Spleen (tissue), 11 donors: ENCODE measurements at regions not wholly inside any gene's neighbourhood (a gene's known extent, or its start where the extent isn't known, plus 50 kb on each side); places are given as distances from the start of the nearest gene placed in this dataset.

Experiments used
- DNase-seq: peaks from one replicate; pipeline ENCODE4 v3.0.0-alpha.2; 2020
- H3K27ac ChIP-seq, 8 donors: fragments of 200-600 bp; sonication (generic) in 7 of 8; 1 replicate in 4 of 8; 2 replicates in 4 of 8; pipeline versions ENCODE4 v1.5.0 to v1.8.0; 2016 to 2021; ENCODE audit warnings: inconsistent platforms in 4 of 8, mild to moderate bottlenecking in 4 of 8, moderate library complexity in 1 of 8
- H3K27me3 ChIP-seq, 7 donors: fragments of 200-600 bp; sonication (generic) in 6 of 7; replicated peaks in 1 of 7; 1 replicate in 4 of 7; 2 replicates in 3 of 7; pipeline versions ENCODE4 v1.5.0 to v1.8.0; 2016 to 2021; ENCODE audit warnings: inconsistent platforms in 3 of 7, mild to moderate bottlenecking in 1 of 7
- H3K36me3 ChIP-seq, 6 donors: fragments of 200-600 bp; sonication (generic) in 5 of 6; 1 replicate in 4 of 6; 2 replicates in 2 of 6; pipeline versions ENCODE4 v1.5.0 to v1.8.0; 2016 to 2021; ENCODE audit warnings: inconsistent platforms in 2 of 6
- H3K4me1 ChIP-seq, 6 donors: fragments of 200-600 bp; sonication (generic) in 5 of 6; 1 replicate in 3 of 6; 2 replicates in 3 of 6; pipeline versions ENCODE4 v1.5.0 to v1.8.0; 2016 to 2021; ENCODE audit warnings: inconsistent platforms in 3 of 6
- H3K4me3 ChIP-seq, 8 donors: fragments of 200-600 bp; sonication (generic) in 7 of 8; 1 replicate in 4 of 8; 2 replicates in 4 of 8; pipeline versions ENCODE4 v1.5.0 to v1.8.0; 2016 to 2021; ENCODE audit warnings: inconsistent platforms in 4 of 8, mild to moderate bottlenecking in 4 of 8, moderate library complexity in 2 of 8
- H3K9me3 ChIP-seq, 8 donors: fragments of 200-600 bp; sonication (generic) in 7 of 8; 1 replicate in 4 of 8; 2 replicates in 4 of 8; pipeline versions ENCODE4 v1.5.0 to v1.8.0; 2016 to 2021; ENCODE audit warnings: inconsistent platforms in 4 of 8
- POLR2A ChIP-seq, 3 donors: fragments of 450-650 bp; IDR thresholded peaks; one replicate each; pipeline ENCODE4 v1.5.1; 2017; ENCODE audit warnings: antibody characterized with exemption in 3 of 3, mild to moderate bottlenecking in 1 of 3
- POLR2AphosphoS5 ChIP-seq, 3 donors: sonication (generic); formaldehyde crosslinking; IDR thresholded peaks; one replicate each; pipeline ENCODE4 v1.5.1; 2017; ENCODE audit warnings: antibody characterized with exemption in 3 of 3
- WGBS, 5 donors: extraction: QIAGEN DNeasy Blood & Tissue Kit in 3 of 5; methylation state at CpG; one replicate each; pipeline versions ENCODE4 v1.1.5 to v1.1.7; 2013 to 2018; 5-methylcytosine and 5-hydroxymethylcytosine counted together
- intact Hi-C: fragments of 100-400 bp; cut with DNase I; formaldehyde crosslinking; loops from one replicate; pipeline ENCODE4 v1.15.0; 2023; ENCODE audit warnings: low total_unique reads
- TF ChIP-seq, protein P1 (sequence below), 11 experiments: fragments of 200-600 bp in 7 of 11; fragments of 450-650 bp in 4 of 11; sonication (generic) in 4 of 11; IDR thresholded peaks in 8 of 11; conservative IDR thresholded peaks in 3 of 11; 1 replicate in 7 of 11; 2 replicates in 4 of 11; pipeline versions ENCODE4 v1.4.0 to v1.8.0; 2016 to 2021; ENCODE audit warnings: antibody characterized with exemption in 11 of 11, inconsistent platforms in 4 of 11, mild to moderate bottlenecking in 1 of 11
- donor health status: healthy with polysubstance abuse.
- donor health status: DM: no; HTN: no; CAD: no; lungs with moderate emphysema.
- donor health status: DM: no; HTN: no; CAD: no.
- donor health status: Bipolar disorder and iron deficiency.
- donor health status: healthy.
- donor health status: DM: no; HTN: no; CAD: no.
- donor health status: DM: yes; HTN: yes; CAD: no.

DNA sequence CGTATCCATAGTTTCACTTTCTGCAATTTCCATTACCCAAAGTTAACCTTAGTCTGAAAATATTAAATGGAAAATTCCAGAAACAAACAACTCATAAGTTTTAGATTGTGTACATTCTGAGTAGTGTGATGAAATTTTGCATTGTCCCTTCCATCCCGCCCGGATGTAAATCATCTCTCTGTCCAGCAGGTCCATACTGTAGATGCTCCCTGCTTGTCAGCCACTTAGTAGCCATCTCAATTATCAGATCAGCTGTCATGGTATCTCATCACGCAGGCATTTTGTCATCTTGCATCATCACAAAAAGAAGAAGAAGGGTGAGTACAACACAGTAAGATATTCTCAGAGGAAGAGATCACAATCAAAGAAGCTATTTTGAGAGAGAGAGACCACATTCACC, 185.0 kb upstream of the STK17B start:
- peaks cover 0 to 12% (median 0%) of the 10 kb centered on the region in 6 donors for H3K4me1 ChIP-seq
- H3K27ac ChIP-seq: peak overlapping the region in 3 of 8 donors; percentile 15 to 45 (median 34)
- TF ChIP-seq, protein P1, sequence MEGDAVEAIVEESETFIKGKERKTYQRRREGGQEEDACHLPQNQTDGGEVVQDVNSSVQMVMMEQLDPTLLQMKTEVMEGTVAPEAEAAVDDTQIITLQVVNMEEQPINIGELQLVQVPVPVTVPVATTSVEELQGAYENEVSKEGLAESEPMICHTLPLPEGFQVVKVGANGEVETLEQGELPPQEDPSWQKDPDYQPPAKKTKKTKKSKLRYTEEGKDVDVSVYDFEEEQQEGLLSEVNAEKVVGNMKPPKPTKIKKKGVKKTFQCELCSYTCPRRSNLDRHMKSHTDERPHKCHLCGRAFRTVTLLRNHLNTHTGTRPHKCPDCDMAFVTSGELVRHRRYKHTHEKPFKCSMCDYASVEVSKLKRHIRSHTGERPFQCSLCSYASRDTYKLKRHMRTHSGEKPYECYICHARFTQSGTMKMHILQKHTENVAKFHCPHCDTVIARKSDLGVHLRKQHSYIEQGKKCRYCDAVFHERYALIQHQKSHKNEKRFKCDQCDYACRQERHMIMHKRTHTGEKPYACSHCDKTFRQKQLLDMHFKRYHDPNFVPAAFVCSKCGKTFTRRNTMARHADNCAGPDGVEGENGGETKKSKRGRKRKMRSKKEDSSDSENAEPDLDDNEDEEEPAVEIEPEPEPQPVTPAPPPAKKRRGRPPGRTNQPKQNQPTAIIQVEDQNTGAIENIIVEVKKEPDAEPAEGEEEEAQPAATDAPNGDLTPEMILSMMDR (IDR thresholded peaks at IDR 0.05 in 8 of 11, conservative IDR thresholded peaks at IDR 0.05 in 3 of 11): no peak
- peak overlapping the region in 5 of 8 donors; percentile 5 to 65 (median 15) for H3K4me3 ChIP-seq
- intact Hi-C loops: no loop called here
- H3K36me3 ChIP-seq: peaks cover 0 to 8% (median 0%) of the 10 kb centered on the region in 6 donors
- no peaks in the 10 kb centered on the region for H3K27me3 ChIP-seq
- WGBS, 5 donors: 46 to 64% (median 52%) methylated on average over 4 of the region's 4 CpGs
- no peak for DNase-seq
- H3K9me3 ChIP-seq: peaks cover 0 to 16% (median 15%) of the 10 kb centered on the region in 8 donors

GRCh38 chr2:196360650-196361049, 189.3 kb upstream of the STK17B start:
- DNase-seq: no peak
- intact Hi-C loops: no loop called here
- H3K36me3 ChIP-seq: no peaks in the 10 kb centered on the region
- peak overlapping the region in 6 of 8 donors; percentile 1 to 78 (median 68) for H3K27ac ChIP-seq
- no peak for TF ChIP-seq POLR2AphosphoS5 (IDR thresholded peaks at IDR 0.05)
- TF ChIP-seq POLR2A (IDR thresholded peaks at IDR 0.05): no peak
- TF ChIP-seq, protein P1 (IDR thresholded peaks at IDR 0.05 in 8 of 11, conservative IDR thresholded peaks at IDR 0.05 in 3 of 11): no peak
- peaks cover 0 to 11% (median 0%) of the 10 kb centered on the region in 6 donors for H3K4me1 ChIP-seq
- H3K9me3 ChIP-seq: no peaks in the 10 kb centered on the region
- no peaks in the 10 kb centered on the region for H3K27me3 ChIP-seq
- peak overlapping the region in 7 of 8 donors; percentile 0 to 65 (median 39) for H3K4me3 ChIP-seq

DNA sequence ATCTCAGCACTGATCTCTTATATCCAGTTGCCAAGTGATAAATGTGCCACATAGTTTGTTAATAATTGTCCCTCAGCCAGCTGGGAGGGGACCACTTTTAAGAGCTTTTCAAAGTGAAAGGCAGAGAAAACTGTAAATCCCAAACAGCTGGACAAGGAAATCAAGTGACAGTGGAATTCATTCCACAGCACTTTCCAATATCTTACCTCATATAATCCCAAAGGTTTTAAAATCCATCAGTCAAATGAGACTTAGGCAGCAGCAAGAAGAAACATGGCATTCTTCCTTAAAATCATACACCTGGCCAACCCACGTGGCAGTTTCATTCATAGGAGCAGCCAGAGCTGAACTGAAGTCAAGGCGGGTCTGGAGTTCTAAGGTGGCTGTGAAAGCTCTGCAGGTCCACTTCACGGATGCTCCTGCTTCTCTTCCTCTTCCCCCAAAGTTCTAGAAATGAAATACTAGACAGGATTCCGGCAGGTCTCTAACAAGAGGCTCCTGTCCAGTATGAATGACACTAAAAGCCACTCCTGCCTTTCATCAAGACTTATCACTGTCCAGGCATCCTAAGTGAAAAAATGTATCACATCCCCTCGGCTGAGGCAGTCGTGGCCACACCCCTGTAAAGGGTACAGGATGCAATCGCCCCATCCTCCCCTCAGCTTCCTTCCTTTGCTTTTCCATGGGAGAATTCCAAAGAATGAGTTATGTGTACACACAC, 190.4 kb upstream of the STK17B start:
- H3K27me3 ChIP-seq: no peaks in the 10 kb centered on the region
- peak overlapping the region in 7 of 8 donors; percentile 0 to 65 (median 39) for H3K4me3 ChIP-seq
- TF ChIP-seq, protein P1 (IDR thresholded peaks at IDR 0.05 in 8 of 11, conservative IDR thresholded peaks at IDR 0.05 in 3 of 11): no peak
- peak in 1 of 3 donors; percentile 64 for TF ChIP-seq POLR2AphosphoS5 (IDR thresholded peaks at IDR 0.05)
- H3K36me3 ChIP-seq: no peaks in the 10 kb centered on the region
- 44 to 58% (median 52%) methylated on average over 7 of the region's 7 CpGs for WGBS, 5 donors
- intact Hi-C loops: no loop called here
- H3K9me3 ChIP-seq: no peaks in the 10 kb centered on the region
- DNase-seq: no peak
- peak overlapping the region in 7 of 8 donors; percentile 1 to 78 (median 64) for H3K27ac ChIP-seq
- no peaks in the 10 kb centered on the region for H3K4me1 ChIP-seq

DNA sequence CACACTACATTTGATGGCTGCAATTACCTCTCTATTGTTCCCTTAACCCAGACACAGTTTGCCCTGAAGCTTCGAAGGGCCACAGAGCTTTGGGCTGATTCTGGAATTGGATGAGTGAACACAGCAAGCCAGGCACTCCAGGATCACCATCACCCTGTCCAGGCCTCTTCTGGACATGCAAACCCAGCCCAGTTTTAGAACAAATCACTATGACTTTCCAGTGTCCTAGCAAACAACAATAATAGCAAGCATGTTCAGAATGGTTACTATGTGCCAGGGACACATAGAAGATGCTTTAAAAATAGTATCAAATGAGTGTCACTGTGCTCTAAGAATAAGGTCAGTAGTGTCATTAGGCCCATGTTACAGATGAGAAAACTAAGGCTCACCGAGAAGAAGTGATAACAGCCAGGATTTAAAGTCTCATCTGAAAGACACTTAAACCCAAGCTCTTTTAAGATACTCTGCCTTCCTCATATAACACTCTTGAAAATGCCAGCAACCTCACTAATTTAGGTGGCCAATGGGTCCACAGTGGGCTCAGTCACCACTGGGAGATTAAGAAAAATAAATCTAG, 191.7 kb upstream of the STK17B start:
- WGBS, 5 donors: 82 to 93% (median 88%) methylated on average over 2 of the region's 2 CpGs
- intact Hi-C loops: no loop called here

More for the DNA sequence above, 191.7 kb upstream of the STK17B start:
- H3K27me3 ChIP-seq: no peaks in the 10 kb centered on the region
- no peak for DNase-seq
- H3K4me1 ChIP-seq: no peaks in the 10 kb centered on the region
- peaks cover 0 to 9% (median 3%) of the 10 kb centered on the region in 8 donors for H3K9me3 ChIP-seq
- H3K4me3 ChIP-seq: no peak overlapping the region
- TF ChIP-seq, protein P1 (IDR thresholded peaks at IDR 0.05 in 8 of 11, conservative IDR thresholded peaks at IDR 0.05 in 3 of 11): no peak
- TF ChIP-seq POLR2A (IDR thresholded peaks at IDR 0.05) (no peak), POLR2AphosphoS5 (IDR thresholded peaks at IDR 0.05) (no peak)
- H3K36me3 ChIP-seq: no peaks in the 10 kb centered on the region
- H3K27ac ChIP-seq: peak overlapping the region in 5 of 8 donors; percentile 27 to 78 (median 72)
